22Rv1 (cell line): ENCODE measurements at regions not wholly inside any gene's neighbourhood (a gene's known extent, or its start where the extent isn't known, plus 50 kb on each side); places are given as distances from the start of the nearest gene placed in this dataset.

Experiments used
- H3K27ac ChIP-seq: fragments of 450-650 bp; 2 replicates; pipeline ENCODE4 v1.5.1; 2017
- CTCF ChIP-seq: fragments of 450-650 bp; IDR thresholded peaks from 2 replicates; pipeline ENCODE4 v1.5.1; 2017; ENCODE audit warnings: mild to moderate bottlenecking
- ZFX ChIP-seq: fragments of 450-650 bp; IDR thresholded peaks from 2 replicates; pipeline ENCODE4 v1.6.1; 2017; ENCODE audit warnings: antibody characterized with exemption, borderline replicate concordance

- no peak overlapping the region for H3K27ac ChIP-seq
- TF ChIP-seq CTCF (no peak), ZFX (no peak)
Measured at GRCh38 chr1:218526198-218526580, 181.1 kb downstream of the TGFB2 start.

GRCh38 chr1:218527737-218528136 lies 182.6 kb downstream of the TGFB2 start:
- no peak for TF ChIP-seq ZFX
- no peak for TF ChIP-seq CTCF

GRCh38 chr1:218529646-218530300 lies 184.6 kb downstream of the TGFB2 start:
- H3K27ac ChIP-seq = no peak overlapping the region

More at GRCh38 chr1:218527737-218528136, 182.6 kb downstream of the TGFB2 start:
- H3K27ac ChIP-seq = no peak overlapping the region

GRCh38 chr1:218531936-218532335 lies 186.8 kb downstream of the TGFB2 start:
- no peak overlapping the region for H3K27ac ChIP-seq
- TF ChIP-seq ZFX (no peak), CTCF (no peak)

More at GRCh38 chr1:218529646-218530300, 184.6 kb downstream of the TGFB2 start:
- TF ChIP-seq ZFX (no peak), CTCF (no peak)

GRCh38 chr1:218536296-218536986 lies 191.3 kb downstream of the TGFB2 start:
- no peak overlapping the region for H3K27ac ChIP-seq
- no peak for TF ChIP-seq CTCF
- no peak for TF ChIP-seq ZFX

- TF ChIP-seq ZFX = no peak
- TF ChIP-seq CTCF = no peak
- no peak overlapping the region for H3K27ac ChIP-seq
Measured at GRCh38 chr1:218537122-218537913, 192.2 kb downstream of the TGFB2 start.
